GM23338 (cell line): ENCODE measurements at regions not wholly inside any gene's neighbourhood (a gene's known extent, or its start where the extent isn't known, plus 50 kb on each side); places are given as distances from the start of the nearest gene placed in this dataset.

ENCODE experiments used
- ATAC-seq: fragments of 200-7000 bp; cut with Tn5 transposase; 3 replicates; pipeline ENCODE4 v1.9.1; 2020
- DNase-seq: peaks from one replicate; pipeline ENCODE4 v3.0.0-alpha.2; 2015; ENCODE audit warnings: low spot score
- H2AFZ ChIP-seq: fragments of 200-600 bp; sonication (generic); 2 replicates; pipeline ENCODE4 v1.8.0; 2016; ENCODE audit warnings: antibody characterized with exemption, mild to moderate bottlenecking, moderate library complexity
- H3F3A ChIP-seq: fragments of 200-600 bp; sonication (generic); replicated peaks from 2 replicates; pipeline ENCODE4 v1.8.0; 2017; ENCODE audit warnings: antibody characterized with exemption, mixed run types, low read depth
- H3K27ac ChIP-seq: fragments of 200-600 bp; sonication (generic); 2 replicates; pipeline ENCODE4 v1.6.1; 2016; ENCODE audit warnings: low read depth
- H3K27me3 ChIP-seq: fragments of 200-600 bp; sonication (generic); 2 replicates; pipeline ENCODE4 v1.8.0; 2016; ENCODE audit warnings: mild to moderate bottlenecking, mixed run types, moderate library complexity; ENCODE audit not compliant: insufficient read depth
- H3K36me3 ChIP-seq: fragments of 200-600 bp; sonication (generic); 2 replicates; pipeline ENCODE4 v1.8.0; 2016; ENCODE audit warnings: mild to moderate bottlenecking; ENCODE audit not compliant: insufficient read depth
- H3K4me1 ChIP-seq: fragments of 200-600 bp; sonication (generic); 2 replicates; pipeline ENCODE4 v1.8.0; 2016; ENCODE audit warnings: mild to moderate bottlenecking, moderate library complexity; ENCODE audit not compliant: insufficient read depth
- H3K4me2 ChIP-seq: fragments of 200-600 bp; sonication (generic); 2 replicates; pipeline ENCODE4 v1.7.1; 2017; ENCODE audit warnings: mixed run types
- H3K4me3 ChIP-seq: fragments of 200-600 bp; sonication (generic); 2 replicates; pipeline ENCODE4 v1.6.1; 2016; ENCODE audit warnings: mixed run types
- H3K79me2 ChIP-seq: fragments of 200-600 bp; sonication (generic); replicated peaks from 2 replicates; pipeline ENCODE4 v1.8.0; 2017; ENCODE audit warnings: mild to moderate bottlenecking; ENCODE audit not compliant: insufficient read depth
- H3K9me2 ChIP-seq: fragments of 200-600 bp; sonication (generic); 2 replicates; pipeline ENCODE4 v1.8.0; 2017; ENCODE audit not compliant: insufficient read depth
- H4K20me1 ChIP-seq: fragments of 200-600 bp; sonication (generic); replicated peaks from 2 replicates; pipeline ENCODE4 v1.8.0; 2017; ENCODE audit warnings: mild to moderate bottlenecking; ENCODE audit not compliant: insufficient read depth
- H3K27ac Mint-ChIP-seq: 2 replicates; pipeline ENCODE4 v1.8.0; 2020; ENCODE audit warnings: inconsistent platforms, mild to moderate bottlenecking, moderate library complexity, mixed read lengths
- H3K27me3 Mint-ChIP-seq: 3 replicates; pipeline ENCODE4 v1.8.0; 2022; ENCODE audit warnings: low read depth, mild to moderate bottlenecking, moderate library complexity, mixed read lengths, inconsistent platforms; ENCODE audit not compliant: insufficient read depth, poor library complexity
- H3K36me3 Mint-ChIP-seq: 3 replicates; pipeline ENCODE4 v1.8.0; 2021; ENCODE audit warnings: low read depth, mild to moderate bottlenecking, inconsistent platforms, moderate library complexity, mixed read lengths
- H3K4me1 Mint-ChIP-seq: 3 replicates; pipeline ENCODE4 v1.8.0; 2020; ENCODE audit warnings: mild to moderate bottlenecking, inconsistent platforms, mixed read lengths
- H3K4me3 Mint-ChIP-seq: 3 replicates; pipeline ENCODE4 v1.8.0; 2021; ENCODE audit warnings: moderate library complexity, mild to moderate bottlenecking, inconsistent platforms, mixed read lengths
- H3K9me3 Mint-ChIP-seq: 3 replicates; pipeline ENCODE4 v1.8.0; 2020; ENCODE audit warnings: moderate library complexity, mild to moderate bottlenecking, inconsistent platforms, mixed read lengths
- CTCF ChIP-seq, 2 experiments: fragments of 200-600 bp in 1 of 2; sonication (generic) in 1 of 2; conservative IDR thresholded peaks; 2 replicates each; pipeline versions ENCODE4 v1.5.1 to v1.6.1; 2016 to 2017; ENCODE audit warnings: antibody characterized with exemption in 2 of 2, low read depth in 2 of 2, mild to moderate bottlenecking in 2 of 2, moderate library complexity in 1 of 2
- ETS1 ChIP-seq: IDR thresholded peaks from 2 replicates; pipeline ENCODE4 v1.6.1; 2016; ENCODE audit warnings: antibody characterized with exemption
- EZH2 ChIP-seq: fragments of 200-600 bp; sonication (generic); IDR thresholded peaks from one replicate; pipeline ENCODE4 v1.8.0; 2017; ENCODE audit warnings: antibody characterized with exemption, mild to moderate bottlenecking, low read depth; ENCODE audit not compliant: unreplicated experiment
- EZH2phosphoT487 ChIP-seq: fragments of 200-600 bp; sonication (generic); IDR thresholded peaks from one replicate; pipeline ENCODE4 v1.8.1; 2018; ENCODE audit warnings: antibody characterized with exemption; ENCODE audit not compliant: unreplicated experiment
- JUNB ChIP-seq: IDR thresholded peaks from one replicate; pipeline ENCODE4 v1.6.1; 2016; ENCODE audit warnings: antibody characterized with exemption; ENCODE audit not compliant: unreplicated experiment
- NANOG ChIP-seq: IDR thresholded peaks from 2 replicates; pipeline ENCODE4 v1.6.1; 2016; ENCODE audit warnings: antibody characterized with exemption, borderline replicate concordance
- POLR2AphosphoS5 ChIP-seq: IDR thresholded peaks from 2 replicates; pipeline ENCODE4 v1.6.1; 2016; ENCODE audit warnings: antibody characterized with exemption, low read depth
- REST ChIP-seq: IDR thresholded peaks from one replicate; pipeline ENCODE4 v1.6.1; 2018; ENCODE audit warnings: antibody characterized with exemption; ENCODE audit not compliant: unreplicated experiment
- STAT1 ChIP-seq: IDR thresholded peaks from one replicate; pipeline ENCODE4 v1.6.1; 2016; ENCODE audit warnings: antibody characterized with exemption; ENCODE audit not compliant: unreplicated experiment
- ZNF331 ChIP-seq: fragments of 250-450 bp; sonication (Bioruptor Pico); IDR thresholded peaks from 2 replicates; pipeline ENCODE4 v1.5.0; 2020; ENCODE audit warnings: low read depth, mild to moderate bottlenecking, moderate library complexity

DNA sequence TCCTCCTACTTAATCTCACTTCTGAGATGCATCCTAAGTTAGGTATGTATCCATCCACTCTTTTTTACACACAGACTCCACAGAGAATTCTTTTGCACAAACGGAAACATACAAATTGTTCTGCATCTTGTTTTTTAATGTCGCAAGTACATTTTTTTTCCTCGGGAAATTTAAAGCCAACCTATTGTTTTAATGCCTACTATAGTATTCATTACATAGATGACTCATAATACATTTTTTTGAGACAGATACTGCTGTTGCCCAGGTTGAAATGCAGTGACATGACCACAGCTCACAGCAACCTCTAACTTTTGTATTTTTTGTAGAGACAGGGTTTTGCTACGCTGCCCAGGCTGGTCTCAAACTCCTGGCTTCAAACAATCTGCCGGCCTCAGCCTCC is 90.8 kb upstream of the TMEM45B start (continued):
- TF ChIP-seq REST = no peak
- no peak for TF ChIP-seq CTCF (conservative IDR thresholded peaks at IDR 0.05; ENCODE audit: low read depth in 2 of 2)

GRCh38 chr11:129726179-129726578 is 89.5 kb upstream of the TMEM45B start:
- DNase-seq (no peak), ATAC-seq (no peak)
- Histone ChIP-seq H3K4me3 (no peak overlapping the region), H3K4me2 (no peak overlapping the region), H3K4me1 (no peaks in the 10 kb centered on the region), H3K27ac (no peak overlapping the region), H3F3A (no peaks in the 10 kb centered on the region), H3K9me2 (no peaks in the 10 kb centered on the region), H2AFZ (no peak overlapping the region), H3K79me2 (no peaks in the 10 kb centered on the region), H3K36me3 (no peaks in the 10 kb centered on the region), H3K27me3 (no peaks in the 10 kb centered on the region), H4K20me1 (no peaks in the 10 kb centered on the region)
- no peak overlapping the region for H3K4me3 Mint-ChIP-seq
- peaks cover 3% of the 10 kb centered on the region for H3K27me3 Mint-ChIP-seq
- peaks cover 4% of the 10 kb centered on the region; the same call in 2 of the 3 replicates for H3K4me1 Mint-ChIP-seq
- H3K9me3 Mint-ChIP-seq = no peaks in the 10 kb centered on the region
- no peak overlapping the region for H3K27ac Mint-ChIP-seq
- H3K36me3 Mint-ChIP-seq = no peaks in the 10 kb centered on the region
- TF ChIP-seq EZH2phosphoT487 (no peak), REST (no peak), ZNF331 (CRISPR knock-in tag) (no peak), EZH2 (no peak), POLR2AphosphoS5 (no peak), CTCF (conservative IDR thresholded peaks at IDR 0.05; ENCODE audit: low read depth in 2 of 2) (no peak), STAT1 (no peak), NANOG (no peak), ETS1 (no peak), JUNB (no peak)
